A549 (cell line): ENCODE measurements at regions not wholly inside any gene's neighbourhood (a gene's known extent, or its start where the extent isn't known, plus 50 kb on each side); places are given as distances from the start of the nearest gene placed in this dataset.

Experiments used
- CTCF ChIP-seq: fragments of >200 bp; sonication (Bioruptor Twin); formaldehyde crosslinking; IDR thresholded peaks from 3 replicates; pipeline ENCODE4 v1.5.1; 2016
- EP300 ChIP-seq, 2 experiments: fragments of >200 bp; sonication (Bioruptor Twin); formaldehyde crosslinking; IDR thresholded peaks; 2 replicates in 1 of 2; 3 replicates in 1 of 2; pipeline ENCODE4 v1.6.1; 2016 to 2017
- HOXB5 ChIP-seq: fragments of 250-450 bp; sonication (Bioruptor Pico); IDR thresholded peaks from 2 replicates; pipeline ENCODE4 v1.5.0; 2020; ENCODE audit warnings: mild to moderate bottlenecking, moderate library complexity
- JUN ChIP-seq, 2 experiments: fragments of >200 bp; sonication (Bioruptor Twin); formaldehyde crosslinking; IDR thresholded peaks; 2 replicates in 1 of 2; 3 replicates in 1 of 2; pipeline ENCODE4 v1.6.1; 2016 to 2017
- MAX ChIP-seq: IDR thresholded peaks from 2 replicates; pipeline ENCODE4 v1.6.1; 2012
- MYC ChIP-seq: IDR thresholded peaks from 2 replicates; pipeline ENCODE4 v1.6.1; 2012; ENCODE audit warnings: mild to moderate bottlenecking, inconsistent platforms, low read length, improper control_type of control experiment, borderline replicate concordance
- PBX3 ChIP-seq: IDR thresholded peaks from 2 replicates; pipeline ENCODE4 v1.6.1; 2012
- POLR2A ChIP-seq: IDR thresholded peaks from 2 replicates; pipeline ENCODE4 v1.6.1; 2012; ENCODE audit warnings: mild to moderate bottlenecking, low read length
- POLR2AphosphoS2 ChIP-seq: conservative IDR thresholded peaks from 2 replicates; pipeline ENCODE4 v1.6.1; 2012; ENCODE audit warnings: low read length, improper control_type of control experiment, inconsistent platforms
- REST ChIP-seq: fragments of 200-600 bp; sonication (generic); IDR thresholded peaks from 2 replicates; pipeline ENCODE4 v1.6.1; 2016; ENCODE audit warnings: antibody characterized with exemption, mild to moderate bottlenecking, moderate library complexity
- RNF2 ChIP-seq: fragments of 200-600 bp; sonication (generic); IDR thresholded peaks from 2 replicates; pipeline ENCODE4 v1.6.1; 2016; ENCODE audit warnings: low read depth, mild to moderate bottlenecking, antibody characterized with exemption, moderate library complexity, borderline replicate concordance
- USF2 ChIP-seq: fragments of 450-650 bp; IDR thresholded peaks from 2 replicates; pipeline ENCODE4 v1.6.1; 2014; ENCODE audit warnings: antibody characterized with exemption

- TF ChIP-seq CTCF (no peak), RNF2 (no peak), POLR2AphosphoS2 (no peak), MYC (no peak), PBX3 (no peak), USF2 (no peak), HOXB5 (no peak), EP300 (IDR thresholded peaks at IDR 0.05) (no peak), MAX (no peak), JUN (IDR thresholded peaks at IDR 0.05) (no peak), POLR2A (no peak), REST (no peak)
Observed at GRCh38 chr13:44120043-44120442, 240.3 kb downstream of the LACC1 start.
